Coronary artery (tissue), 2 donors: ENCODE measurements at regions not wholly inside any gene's neighbourhood (a gene's known extent, or its start where the extent isn't known, plus 50 kb on each side); places are given as distances from the start of the nearest gene placed in this dataset.

ENCODE experiments used
- DNase-seq: peaks from one replicate; pipeline ENCODE4 v3.0.0-alpha.2; 2017; ENCODE audit warnings: low spot score
- H3K27ac ChIP-seq, 2 donors: fragments of 200-600 bp; sonication (generic); one replicate each; pipeline ENCODE4 v1.5.1; 2016 to 2019
- H3K4me3 ChIP-seq: fragments of 200-600 bp; sonication (generic); 2 replicates; pipeline ENCODE4 v1.5.1; 2016; ENCODE audit warnings: mild to moderate bottlenecking, moderate library complexity
- CTCF ChIP-seq: fragments of 200-600 bp; sonication (generic); IDR thresholded peaks from one replicate; pipeline ENCODE4 v1.5.1; 2019; ENCODE audit warnings: antibody characterized with exemption

- no peak for TF ChIP-seq CTCF
- no peak overlapping the region for H3K4me3 ChIP-seq
- no peak for DNase-seq
- H3K27ac ChIP-seq: no peak overlapping the region
Observed at GRCh38 chr11:28684011-28684586, 575.9 kb downstream of the METTL15 start.

- Histone ChIP-seq H3K27ac (no peak overlapping the region), H3K4me3 (no peak overlapping the region)
- no peak for DNase-seq
- no peak for TF ChIP-seq CTCF
Observed at GRCh38 chr11:28679795-28680468, 571.7 kb downstream of the METTL15 start.

GRCh38 chr11:28677721-28678120, 569.5 kb downstream of the METTL15 start:
- no peak for TF ChIP-seq CTCF
- H3K4me3 ChIP-seq: no peak overlapping the region
- H3K27ac ChIP-seq: no peak overlapping the region
- DNase-seq: no peak

- no peak for DNase-seq
- no peak for TF ChIP-seq CTCF
Observed at GRCh38 chr11:28675183-28675582, 567.0 kb downstream of the METTL15 start.

GRCh38 chr11:28674433-28675103, 566.4 kb downstream of the METTL15 start:
- TF ChIP-seq CTCF: no peak
- DNase-seq: no peak
- Histone ChIP-seq H3K4me3 (no peak overlapping the region), H3K27ac (no peak overlapping the region)

More at GRCh38 chr11:28675183-28675582, 567.0 kb downstream of the METTL15 start:
- Histone ChIP-seq H3K27ac (no peak overlapping the region), H3K4me3 (no peak overlapping the region)

- H3K4me3 ChIP-seq: no peak overlapping the region
Observed at GRCh38 chr11:28673691-28674432, 565.7 kb downstream of the METTL15 start.

More at GRCh38 chr11:28673691-28674432, 565.7 kb downstream of the METTL15 start:
- TF ChIP-seq CTCF: no peak
- no peak overlapping the region for H3K27ac ChIP-seq
- DNase-seq: no peak
